K562 (cell line): ENCODE measurements at regions not wholly inside any gene's neighbourhood (a gene's known extent, or its start where the extent isn't known, plus 50 kb on each side); places are given as distances from the start of the nearest gene placed in this dataset.

Experiments
- CBFB ChIP-seq: sonication (generic); formaldehyde crosslinking; IDR thresholded peaks from 2 replicates; pipeline ENCODE4 v1.4.0; 2020; ENCODE audit warnings: mild to moderate bottlenecking, missing genetic modification reagents
- CBX3 ChIP-seq, 2 experiments: IDR thresholded peaks; 1 replicate in 1 of 2; 2 replicates in 1 of 2; pipeline ENCODE4 v1.6.1; 2012; ENCODE audit warnings: inconsistent platforms in 2 of 2, low read length in 2 of 2, borderline replicate concordance in 1 of 2, control low read depth in 1 of 2
- CREM ChIP-seq: IDR thresholded peaks from 2 replicates; pipeline ENCODE4 v1.6.1; 2014; ENCODE audit warnings: antibody characterized with exemption, low read depth
- ETV5 ChIP-seq: sonication (generic); formaldehyde crosslinking; IDR thresholded peaks from 2 replicates; pipeline ENCODE4 v1.4.0; 2020; ENCODE audit warnings: low read depth, mild to moderate bottlenecking, missing genetic modification reagents
- GTF2F1 ChIP-seq: IDR thresholded peaks from 2 replicates; pipeline ENCODE4 v1.6.1; 2011; ENCODE audit warnings: low read depth, low read length, improper control_type of control experiment
- HNRNPK ChIP-seq: fragments of 200-400 bp; formaldehyde crosslinking; IDR thresholded peaks from one replicate; pipeline ENCODE4 v1.6.1; 2018; ENCODE audit warnings: mild to moderate bottlenecking, low read depth, low read length; ENCODE audit not compliant: poor library complexity, severe bottlenecking
- MTA3 ChIP-seq: fragments of 450-650 bp; formaldehyde crosslinking; IDR thresholded peaks from 2 replicates; pipeline ENCODE4 v1.6.1; 2017; ENCODE audit warnings: mild to moderate bottlenecking, borderline replicate concordance
- NR4A1 ChIP-seq, 2 experiments: fragments of 250-450 bp in 1 of 2; fragments of 450-650 bp in 1 of 2; sonication (Bioruptor Pico) in 1 of 2; IDR thresholded peaks; 2 replicates each; pipeline versions ENCODE4 v1.4.0 to v1.6.1; 2016 to 2020; ENCODE audit warnings: mild to moderate bottlenecking in 2 of 2, missing compliant biosample characterization in 1 of 2, missing genetic modification characterization in 1 of 2, moderate library complexity in 1 of 2
- POLR2AphosphoS5 ChIP-seq: IDR thresholded peaks from 2 replicates; pipeline ENCODE4 v1.6.1; 2011; ENCODE audit warnings: mild to moderate bottlenecking, low read depth, low read length, moderate library complexity; ENCODE audit not compliant: control insufficient read depth, insufficient read depth
- SNRNP70 ChIP-seq: fragments of 200-400 bp; formaldehyde crosslinking; optimal IDR thresholded peaks from 2 replicates; pipeline ENCODE3; 2017; ENCODE audit warnings: low read depth, low read length
- SP1 ChIP-seq: sonication (generic); formaldehyde crosslinking; IDR thresholded peaks from 2 replicates; pipeline ENCODE4 v1.8.1; 2022; ENCODE audit warnings: mild to moderate bottlenecking, missing genetic modification reagents
- STAT5B ChIP-seq: fragments of 250-450 bp; sonication (Bioruptor Pico); IDR thresholded peaks from 2 replicates; pipeline ENCODE4 v1.8.0; 2021; ENCODE audit warnings: mild to moderate bottlenecking, inconsistent platforms
- TAF7 ChIP-seq: fragments of 450-650 bp; IDR thresholded peaks from 2 replicates; pipeline ENCODE4 v1.6.1; 2016; ENCODE audit warnings: missing genetic modification characterization, missing compliant biosample characterization
- TCFL5 ChIP-seq: fragments of 250-450 bp; sonication (Bioruptor Pico); conservative IDR thresholded peaks from 2 replicates; pipeline ENCODE4 v1.6.1; 2021; ENCODE audit warnings: mild to moderate bottlenecking, moderate library complexity, matching md5 sums
- ZKSCAN3 ChIP-seq: fragments of 250-450 bp; sonication (Bioruptor Pico); IDR thresholded peaks from 2 replicates; pipeline ENCODE4 v1.4.0; 2020
- ZNF316 ChIP-seq: fragments of 450-650 bp; IDR thresholded peaks from 2 replicates; pipeline ENCODE4 v1.6.1; 2016
- ZNF384 ChIP-seq: IDR thresholded peaks from 2 replicates; pipeline ENCODE4 v1.6.1; 2012; ENCODE audit warnings: low read depth, low read length, improper control_type of control experiment
- ZNF589 ChIP-seq: fragments of 200-800 bp; sonication (Bioruptor generic); IDR thresholded peaks from 2 replicates; pipeline ENCODE4 v1.6.1; 2016; ENCODE audit warnings: low read depth, missing genetic modification characterization, missing compliant biosample characterization
- ZNF668 ChIP-seq: fragments of 250-450 bp; sonication (Bioruptor Pico); IDR thresholded peaks from 2 replicates; pipeline ENCODE4 v1.8.0; 2022; ENCODE audit warnings: mild to moderate bottlenecking, inconsistent platforms
- ZNF707 ChIP-seq: fragments of 250-450 bp; sonication (Bioruptor Pico); conservative IDR thresholded peaks from 2 replicates; pipeline ENCODE4 v1.8.0; 2022; ENCODE audit warnings: inconsistent platforms, mild to moderate bottlenecking, moderate library complexity
- ZNF780A ChIP-seq: fragments of 250-450 bp; sonication (Bioruptor Pico); IDR thresholded peaks from 2 replicates; pipeline ENCODE4 v1.5.0; 2021; ENCODE audit warnings: mild to moderate bottlenecking
- TF ChIP-seq, protein P1 (sequence below): fragments of 450-650 bp; IDR thresholded peaks from 2 replicates; pipeline ENCODE4 v1.6.1; 2017; ENCODE audit warnings: antibody characterized with exemption, mild to moderate bottlenecking
- TF ChIP-seq, protein P2 (sequence below): fragments of 250-450 bp; sonication (Bioruptor Pico); IDR thresholded peaks from 2 replicates; pipeline ENCODE4 v1.9.0; 2021; ENCODE audit warnings: mild to moderate bottlenecking
- TF ChIP-seq, protein P3 (sequence below): sonication (generic); formaldehyde crosslinking; IDR thresholded peaks from 2 replicates; pipeline ENCODE4 v1.8.0; 2022; ENCODE audit warnings: missing genetic modification reagents, mild to moderate bottlenecking, borderline replicate concordance

GRCh38 chr18:22467760-22468553 is 50.2 kb upstream of the CTAGE1 start (continued):
- no peak for TF ChIP-seq POLR2AphosphoS5
- no peak for TF ChIP-seq HNRNPK
- peak; percentile 62 for TF ChIP-seq CREM
- peak; percentile 47; the same call in 1 of the 2 replicates for TF ChIP-seq ZKSCAN3 (CRISPR knock-in tag)
- peak; percentile 45 for TF ChIP-seq TAF7 (tag)
- TF ChIP-seq NR4A1 (CRISPR knock-in tag; IDR thresholded peaks at IDR 0.05) = no peak
- TF ChIP-seq NR4A1 (tag; IDR thresholded peaks at IDR 0.05) = peak; percentile 95
- TF ChIP-seq ETV5 (CRISPR knock-in tag) = 0 out of 2 replicates have a peak, but pooled peaks have one; percentile 52
- TF ChIP-seq CBFB = no peak
- TF ChIP-seq ZNF384 = no peak
- TF ChIP-seq, protein P1, sequence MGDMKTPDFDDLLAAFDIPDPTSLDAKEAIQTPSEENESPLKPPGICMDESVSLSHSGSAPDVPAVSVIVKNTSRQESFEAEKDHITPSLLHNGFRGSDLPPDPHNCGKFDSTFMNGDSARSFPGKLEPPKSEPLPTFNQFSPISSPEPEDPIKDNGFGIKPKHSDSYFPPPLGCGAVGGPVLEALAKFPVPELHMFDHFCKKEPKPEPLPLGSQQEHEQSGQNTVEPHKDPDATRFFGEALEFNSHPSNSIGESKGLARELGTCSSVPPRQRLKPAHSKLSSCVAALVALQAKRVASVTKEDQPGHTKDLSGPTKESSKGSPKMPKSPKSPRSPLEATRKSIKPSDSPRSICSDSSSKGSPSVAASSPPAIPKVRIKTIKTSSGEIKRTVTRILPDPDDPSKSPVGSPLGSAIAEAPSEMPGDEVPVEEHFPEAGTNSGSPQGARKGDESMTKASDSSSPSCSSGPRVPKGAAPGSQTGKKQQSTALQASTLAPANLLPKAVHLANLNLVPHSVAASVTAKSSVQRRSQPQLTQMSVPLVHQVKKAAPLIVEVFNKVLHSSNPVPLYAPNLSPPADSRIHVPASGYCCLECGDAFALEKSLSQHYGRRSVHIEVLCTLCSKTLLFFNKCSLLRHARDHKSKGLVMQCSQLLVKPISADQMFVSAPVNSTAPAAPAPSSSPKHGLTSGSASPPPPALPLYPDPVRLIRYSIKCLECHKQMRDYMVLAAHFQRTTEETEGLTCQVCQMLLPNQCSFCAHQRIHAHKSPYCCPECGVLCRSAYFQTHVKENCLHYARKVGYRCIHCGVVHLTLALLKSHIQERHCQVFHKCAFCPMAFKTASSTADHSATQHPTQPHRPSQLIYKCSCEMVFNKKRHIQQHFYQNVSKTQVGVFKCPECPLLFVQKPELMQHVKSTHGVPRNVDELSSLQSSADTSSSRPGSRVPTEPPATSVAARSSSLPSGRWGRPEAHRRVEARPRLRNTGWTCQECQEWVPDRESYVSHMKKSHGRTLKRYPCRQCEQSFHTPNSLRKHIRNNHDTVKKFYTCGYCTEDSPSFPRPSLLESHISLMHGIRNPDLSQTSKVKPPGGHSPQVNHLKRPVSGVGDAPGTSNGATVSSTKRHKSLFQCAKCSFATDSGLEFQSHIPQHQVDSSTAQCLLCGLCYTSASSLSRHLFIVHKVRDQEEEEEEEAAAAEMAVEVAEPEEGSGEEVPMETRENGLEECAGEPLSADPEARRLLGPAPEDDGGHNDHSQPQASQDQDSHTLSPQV = peak; percentile 92
- TF ChIP-seq ZNF707 (CRISPR knock-in tag) = no peak
- 0 out of 2 replicates have a peak, but pooled peaks have one; percentile 20 for TF ChIP-seq MTA3
- no peak for TF ChIP-seq SP1 (CRISPR knock-in tag)
- TF ChIP-seq ZNF589 (CRISPR knock-in tag) = peak; percentile 98
- no peak for TF ChIP-seq GTF2F1
- TF ChIP-seq CBX3 (IDR thresholded peaks at IDR 0.05; ENCODE audit: borderline replicate concordance in 1 of 2, low read length in 2 of 2) = peak in 1 of 2 experiments; percentile 66; a peak in 1 of 3 replicates
- no peak for TF ChIP-seq STAT5B (CRISPR knock-in tag)
- TF ChIP-seq SNRNP70 = no peak
- peak; percentile 84 for TF ChIP-seq TCFL5 (CRISPR knock-in tag)
- no peak for TF ChIP-seq ZNF316
- peak; percentile 87 for TF ChIP-seq ZNF668 (CRISPR knock-in tag)
- TF ChIP-seq, protein P2, sequence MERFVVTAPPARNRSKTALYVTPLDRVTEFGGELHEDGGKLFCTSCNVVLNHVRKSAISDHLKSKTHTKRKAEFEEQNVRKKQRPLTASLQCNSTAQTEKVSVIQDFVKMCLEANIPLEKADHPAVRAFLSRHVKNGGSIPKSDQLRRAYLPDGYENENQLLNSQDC (CRISPR knock-in tag) = no peak
- TF ChIP-seq, protein P3, sequence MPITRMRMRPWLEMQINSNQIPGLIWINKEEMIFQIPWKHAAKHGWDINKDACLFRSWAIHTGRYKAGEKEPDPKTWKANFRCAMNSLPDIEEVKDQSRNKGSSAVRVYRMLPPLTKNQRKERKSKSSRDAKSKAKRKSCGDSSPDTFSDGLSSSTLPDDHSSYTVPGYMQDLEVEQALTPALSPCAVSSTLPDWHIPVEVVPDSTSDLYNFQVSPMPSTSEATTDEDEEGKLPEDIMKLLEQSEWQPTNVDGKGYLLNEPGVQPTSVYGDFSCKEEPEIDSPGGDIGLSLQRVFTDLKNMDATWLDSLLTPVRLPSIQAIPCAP (CRISPR knock-in tag) = peak; percentile 69; the same call in 1 of the 2 replicates
- no peak for TF ChIP-seq ZNF780A
